HG03280 (cell line): ENCODE measurements at regions not wholly inside any gene's neighbourhood (a gene's known extent, or its start where the extent isn't known, plus 50 kb on each side); places are given as distances from the start of the nearest gene placed in this dataset.

Source experiments
- ATAC-seq: cut with Tn5 transposase; IDR thresholded peaks from one replicate; pipeline ENCODE4 v1.9.1; 2021; ENCODE audit warnings: mild to moderate bottlenecking, moderate library complexity; ENCODE audit not compliant: unreplicated experiment

GRCh38 chr13:30844548-30845296 is 61.3 kb upstream of the MEDAG start:
- ATAC-seq = no peak

DNA sequence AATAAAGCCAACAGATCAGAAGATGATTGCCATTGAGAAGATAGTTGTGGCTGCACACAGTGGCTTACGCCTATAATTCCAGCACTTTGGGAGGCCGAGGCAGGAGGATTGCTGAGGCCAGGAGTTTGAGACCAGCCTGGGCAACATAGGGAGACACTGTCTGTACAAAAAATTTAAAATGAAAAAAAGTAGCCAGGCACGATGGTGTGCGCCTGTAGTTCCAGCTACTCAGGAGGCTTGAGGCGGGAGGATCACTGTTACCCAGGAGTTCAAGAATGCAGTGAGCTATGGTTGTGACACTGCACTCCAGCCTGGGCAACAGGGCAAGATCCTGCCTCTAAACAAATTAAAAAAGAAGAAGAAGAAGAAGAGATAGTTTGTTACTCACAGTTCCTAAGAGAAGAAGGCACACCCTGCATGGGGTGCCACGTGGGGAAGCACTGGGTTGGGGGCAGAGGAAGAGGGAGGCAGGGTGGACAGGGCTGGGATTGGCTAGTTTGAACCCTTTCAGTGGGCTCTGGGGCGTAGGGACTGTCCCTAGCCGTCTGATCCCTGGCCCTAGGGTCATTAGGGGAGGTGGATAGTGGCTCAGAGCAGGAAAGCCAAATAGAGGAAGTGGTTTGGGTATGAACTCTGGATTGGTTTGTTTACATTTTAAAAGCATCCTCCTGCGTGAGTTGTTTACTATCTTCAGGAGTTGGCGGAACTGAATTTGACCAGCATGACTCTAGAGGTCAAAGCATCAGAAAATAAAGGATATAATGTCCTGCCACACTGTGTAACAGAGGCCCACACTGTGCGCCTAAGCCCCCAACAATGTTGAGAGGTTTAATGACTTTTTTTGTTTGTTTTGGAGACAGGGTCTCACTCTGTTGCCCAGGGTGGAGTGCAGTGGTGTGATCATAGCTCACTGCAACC is 60.5 kb upstream of the MEDAG start:
- ATAC-seq = no peak

DNA sequence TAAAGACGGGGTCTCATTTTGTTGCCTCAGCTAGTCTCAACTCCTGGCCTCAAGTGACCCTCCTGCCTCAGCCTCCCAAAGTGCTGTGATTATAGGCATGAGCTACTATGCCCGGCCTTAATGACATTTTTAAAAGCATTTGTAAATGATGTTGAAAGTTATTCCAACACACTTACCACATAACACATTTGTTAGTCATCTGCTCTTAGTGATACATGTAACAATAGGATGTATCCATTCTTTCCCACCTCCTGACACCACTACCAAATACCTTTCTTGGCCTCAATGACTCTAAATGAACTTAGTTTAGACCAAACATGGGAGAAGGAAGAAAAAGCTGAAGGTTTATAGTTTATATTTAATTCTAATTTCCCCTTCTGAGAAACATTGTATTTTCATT is 59.8 kb upstream of the MEDAG start:
- no peak for ATAC-seq

GRCh38 chr13:30846866-30847265 is 59.2 kb upstream of the MEDAG start:
- no peak for ATAC-seq

GRCh38 chr13:30847650-30848307 is 58.3 kb upstream of the MEDAG start:
- ATAC-seq = peak; percentile 41

- no peak for ATAC-seq
These were observed 57.6 kb upstream of the MEDAG start for GRCh38 chr13:30848332-30849027.

DNA sequence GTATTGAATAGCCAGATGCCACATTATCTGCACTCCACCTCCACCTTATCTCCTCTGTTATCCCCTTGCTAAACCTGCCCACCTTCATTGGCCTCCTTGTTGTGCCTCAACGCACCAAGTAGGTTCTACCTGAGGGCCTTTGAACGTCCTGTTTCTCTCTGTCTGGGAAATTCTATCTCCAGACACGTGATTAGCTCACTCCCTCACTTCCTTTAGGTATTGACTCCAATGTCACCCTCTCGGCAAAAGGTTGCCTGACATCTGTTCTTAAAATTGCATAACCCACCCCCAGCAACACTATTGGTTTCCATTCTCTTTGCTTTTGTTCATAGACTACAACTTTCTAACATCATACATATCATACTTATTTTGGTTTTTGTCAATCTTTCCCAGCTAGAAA is 56.5 kb upstream of the MEDAG start:
- no peak for ATAC-seq

- no peak for ATAC-seq
These were observed 55.7 kb upstream of the MEDAG start for GRCh38 chr13:30850204-30850866.

DNA sequence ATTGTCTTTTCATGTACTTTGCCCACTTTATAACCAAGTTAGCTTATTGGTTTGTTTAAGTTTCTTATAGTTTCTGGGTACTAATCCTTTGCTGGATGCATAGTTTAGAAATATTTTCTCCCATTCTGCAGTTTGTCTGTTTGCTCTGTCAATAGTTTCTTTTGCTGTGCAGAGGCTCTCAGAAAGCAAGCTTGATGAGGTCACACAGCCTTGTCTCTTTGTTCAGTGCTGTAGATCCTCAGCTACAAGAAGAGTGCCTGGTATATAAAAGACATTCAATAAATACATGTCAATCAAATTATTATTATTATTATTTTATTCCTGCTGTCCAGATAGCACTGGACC is 55.2 kb upstream of the MEDAG start:
- ATAC-seq = no peak

DNA sequence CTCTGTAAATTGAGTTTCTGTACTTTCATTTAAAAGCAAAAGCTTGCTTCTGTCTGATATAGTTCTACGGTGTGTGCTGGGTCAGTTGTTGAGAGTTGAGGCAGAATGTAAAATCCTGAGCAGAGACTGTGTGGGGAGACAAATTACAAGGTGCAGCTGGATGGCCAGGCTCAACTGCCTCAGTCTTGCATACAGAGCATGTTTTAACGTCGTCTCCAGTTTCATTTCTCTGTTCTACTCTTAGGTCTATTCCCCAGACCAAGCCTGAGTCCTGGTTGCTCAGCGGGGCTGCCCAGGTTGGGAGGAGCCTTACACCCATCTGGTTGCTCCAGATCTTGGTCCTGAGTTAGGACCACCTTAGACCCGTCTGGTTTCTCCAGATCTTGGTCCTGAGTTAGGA is 54.4 kb upstream of the MEDAG start:
- ATAC-seq = peak; percentile 72

GRCh38 chr13:30855569-30855968 is 50.5 kb upstream of the MEDAG start:
- no peak for ATAC-seq

DNA sequence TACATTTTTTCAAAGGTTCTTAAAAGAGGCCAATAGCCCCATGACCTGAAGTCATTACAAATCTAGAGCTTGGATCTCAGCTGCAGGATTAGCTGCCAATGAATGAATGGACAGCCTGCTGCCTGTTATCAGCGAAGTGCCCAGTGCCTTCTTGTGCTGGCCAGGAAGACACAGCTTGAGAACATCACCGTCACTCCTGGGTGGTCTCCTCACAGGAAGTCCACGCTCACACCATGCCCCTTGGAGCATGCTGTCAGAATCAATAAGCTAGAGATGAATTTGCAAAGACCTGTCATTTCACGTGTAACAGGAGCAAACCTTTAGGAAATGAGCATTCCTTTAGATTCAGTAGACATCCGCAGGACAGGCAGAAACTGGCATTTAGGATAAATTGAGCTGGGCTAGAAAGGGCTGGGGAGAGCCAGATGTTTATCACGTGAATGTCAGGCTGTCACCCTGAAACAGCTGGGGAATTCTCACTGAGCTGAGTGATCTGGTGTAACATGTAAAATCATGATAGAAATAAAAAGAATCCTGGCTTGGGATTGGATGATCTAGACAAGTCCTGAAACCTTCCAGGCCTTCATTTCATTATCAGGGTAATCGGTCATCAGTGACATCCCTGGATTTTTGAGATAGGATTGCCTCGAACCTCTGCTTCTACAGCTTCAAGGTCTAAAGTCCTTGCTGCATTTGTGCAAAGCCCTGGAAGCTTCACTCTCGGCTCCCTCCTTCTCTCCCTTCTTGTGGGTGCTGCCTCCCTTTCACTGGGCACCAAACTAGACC is 49.9 kb upstream of the MEDAG start:
- no peak for ATAC-seq
